HEK293 (cell line): ENCODE measurements at regions not wholly inside any gene's neighbourhood (a gene's known extent, or its start where the extent isn't known, plus 50 kb on each side); places are given as distances from the start of the nearest gene placed in this dataset.

Experiments used
- CTCF ChIA-PET: fragments of 350-600 bp; formaldehyde crosslinking; extraction: SDS; loops from one replicate; lab custom pipeline; 2021; ENCODE audit warnings: antibody characterized with exemption; lab: Yijun Ruan, JAX
- POLR2A ChIA-PET: fragments of 300-600 bp; formaldehyde crosslinking; extraction: SDS; loops from one replicate; lab custom pipeline; 2020; ENCODE audit warnings: antibody characterized with exemption, inconsistent platforms; lab: Yijun Ruan, JAX
- H3K27ac ChIP-seq: fragments of 200-500 bp; sonication (Bioruptor generic); 2 replicates; pipeline ENCODE4 v1.5.1; 2014; ENCODE audit warnings: low read depth, low read length, control low read depth, inconsistent platforms; ENCODE audit errors: extremely low read depth
- H3K36me3 ChIP-seq, 2 experiments: fragments of 200-500 bp in 1 of 2; sonication (Bioruptor generic) in 1 of 2; 1 replicate in 1 of 2; 2 replicates in 1 of 2; pipeline ENCODE4 v1.5.1; 2014 to 2017; ENCODE audit warnings: inconsistent platforms in 2 of 2, low read length in 2 of 2; ENCODE audit not compliant: control insufficient read depth in 2 of 2, insufficient read depth in 1 of 2
- H3K4me1 ChIP-seq: fragments of 200-500 bp; sonication (Bioruptor generic); 2 replicates; pipeline ENCODE4 v1.5.1; 2014; ENCODE audit warnings: mild to moderate bottlenecking, low read length, inconsistent platforms; ENCODE audit not compliant: control insufficient read depth, insufficient read depth
- H3K4me3 ChIP-seq: 2 replicates; pipeline ENCODE4 v1.5.1; 2011; ENCODE audit warnings: low read depth, mild to moderate bottlenecking, control low read depth, low read length, moderate library complexity
- H3K9me3 ChIP-seq: fragments of 200-500 bp; sonication (Bioruptor generic); 2 replicates; pipeline ENCODE4 v1.5.1; 2014; ENCODE audit warnings: low read depth, low read length, inconsistent platforms; ENCODE audit not compliant: control insufficient read depth, insufficient read depth
- FEZF1 ChIP-seq: fragments of 450-650 bp; formaldehyde crosslinking; IDR thresholded peaks from 2 replicates; pipeline ENCODE4 v1.5.1; 2016; ENCODE audit warnings: missing biosample characterization, missing genetic modification characterization
- GLI4 ChIP-seq: fragments of 450-650 bp; formaldehyde crosslinking; IDR thresholded peaks from 2 replicates; pipeline ENCODE4 v1.5.1; 2016; ENCODE audit warnings: missing biosample characterization, missing genetic modification characterization
- MZF1 ChIP-seq: fragments of 450-650 bp; formaldehyde crosslinking; IDR thresholded peaks from 2 replicates; pipeline ENCODE4 v1.5.1; 2017; ENCODE audit warnings: missing biosample characterization, missing genetic modification characterization, borderline replicate concordance
- ZFP69B ChIP-seq: fragments of 450-650 bp; formaldehyde crosslinking; IDR thresholded peaks from 2 replicates; pipeline ENCODE4 v1.5.1; 2016; ENCODE audit warnings: missing biosample characterization, missing genetic modification characterization
- ZNF155 ChIP-seq: fragments of 450-650 bp; formaldehyde crosslinking; IDR thresholded peaks from 2 replicates; pipeline ENCODE4 v1.5.1; 2016; ENCODE audit warnings: missing biosample characterization, missing genetic modification characterization
- ZNF157 ChIP-seq: fragments of 450-650 bp; formaldehyde crosslinking; IDR thresholded peaks from 2 replicates; pipeline ENCODE4 v1.5.1; 2016; ENCODE audit warnings: missing biosample characterization, missing genetic modification characterization
- ZNF214 ChIP-seq: fragments of 450-650 bp; formaldehyde crosslinking; IDR thresholded peaks from 2 replicates; pipeline ENCODE4 v1.5.1; 2017; ENCODE audit warnings: missing biosample characterization, mild to moderate bottlenecking, missing genetic modification characterization, borderline replicate concordance
- ZNF266 ChIP-seq: fragments of 450-650 bp; formaldehyde crosslinking; IDR thresholded peaks from 2 replicates; pipeline ENCODE4 v1.5.1; 2016; ENCODE audit warnings: missing biosample characterization, missing genetic modification characterization, low read depth
- ZNF335 ChIP-seq: fragments of 450-650 bp; formaldehyde crosslinking; conservative IDR thresholded peaks from 2 replicates; pipeline ENCODE4 v1.5.1; 2016; ENCODE audit warnings: missing biosample characterization, missing genetic modification characterization
- ZNF426 ChIP-seq: fragments of 450-650 bp; formaldehyde crosslinking; IDR thresholded peaks from 2 replicates; pipeline ENCODE4 v1.5.1; 2017; ENCODE audit warnings: missing biosample characterization, missing genetic modification characterization, mild to moderate bottlenecking, inconsistent platforms, moderate library complexity
- ZNF596 ChIP-seq: fragments of 450-650 bp; IDR thresholded peaks from 2 replicates; pipeline ENCODE4 v1.5.0; 2018; ENCODE audit warnings: missing biosample characterization, mild to moderate bottlenecking, missing genetic modification characterization, moderate library complexity
- ZNF626 ChIP-seq: fragments of 450-650 bp; sonication (Bioruptor Pico); formaldehyde crosslinking; IDR thresholded peaks from 2 replicates; pipeline ENCODE4 v1.5.1; 2018; ENCODE audit warnings: missing biosample characterization, missing genetic modification characterization, inconsistent platforms
- ZNF707 ChIP-seq: fragments of 450-650 bp; formaldehyde crosslinking; IDR thresholded peaks from 2 replicates; pipeline ENCODE4 v1.5.1; 2016; ENCODE audit warnings: missing biosample characterization, missing genetic modification characterization
- ZNF776 ChIP-seq: fragments of 450-650 bp; formaldehyde crosslinking; IDR thresholded peaks from 2 replicates; pipeline ENCODE4 v1.5.0; 2017; ENCODE audit warnings: missing biosample characterization, missing genetic modification characterization, borderline replicate concordance
- ZNF792 ChIP-seq: fragments of 450-650 bp; formaldehyde crosslinking; IDR thresholded peaks from 2 replicates; pipeline ENCODE4 v1.5.1; 2016; ENCODE audit warnings: missing biosample characterization, missing genetic modification characterization
- TF ChIP-seq, protein P1 (sequence below): fragments of 450-650 bp; formaldehyde crosslinking; IDR thresholded peaks from 2 replicates; pipeline ENCODE4 v1.5.1; 2016; ENCODE audit warnings: missing biosample characterization, missing genetic modification characterization

DNA sequence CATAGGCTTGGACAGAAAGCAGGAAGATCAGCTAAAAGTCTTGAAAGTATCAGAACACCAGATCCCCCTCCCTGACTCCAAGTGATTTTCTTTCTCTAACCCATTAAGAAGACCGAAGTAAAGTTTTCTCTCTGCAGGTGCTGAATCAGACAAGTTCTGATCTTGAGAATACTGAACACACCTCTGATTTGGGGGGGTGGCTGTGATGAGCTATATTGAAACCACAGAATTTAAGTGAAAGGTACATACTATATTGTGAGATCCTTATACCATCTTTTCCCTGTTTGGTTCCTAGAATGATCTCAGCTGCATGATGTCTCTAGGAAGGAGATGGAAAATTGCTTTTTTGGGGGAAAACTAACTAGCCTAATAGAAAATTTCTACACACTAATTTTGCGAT is 196.0 kb downstream of the DIPK2A start:
- CTCF ChIA-PET, result no interaction called here
- TF ChIP-seq ZNF266 (no peak), ZNF426 (tag by site-specific recombination) (no peak), ZNF792 (tag by site-specific recombination) (no peak), FEZF1 (tag by site-specific recombination) (no peak), ZNF155 (tag by site-specific recombination) (no peak), MZF1 (tag by site-specific recombination) (no peak), GLI4 (tag by site-specific recombination) (no peak), ZNF214 (tag by site-specific recombination) (no peak)
- TF ChIP-seq, protein P1, sequence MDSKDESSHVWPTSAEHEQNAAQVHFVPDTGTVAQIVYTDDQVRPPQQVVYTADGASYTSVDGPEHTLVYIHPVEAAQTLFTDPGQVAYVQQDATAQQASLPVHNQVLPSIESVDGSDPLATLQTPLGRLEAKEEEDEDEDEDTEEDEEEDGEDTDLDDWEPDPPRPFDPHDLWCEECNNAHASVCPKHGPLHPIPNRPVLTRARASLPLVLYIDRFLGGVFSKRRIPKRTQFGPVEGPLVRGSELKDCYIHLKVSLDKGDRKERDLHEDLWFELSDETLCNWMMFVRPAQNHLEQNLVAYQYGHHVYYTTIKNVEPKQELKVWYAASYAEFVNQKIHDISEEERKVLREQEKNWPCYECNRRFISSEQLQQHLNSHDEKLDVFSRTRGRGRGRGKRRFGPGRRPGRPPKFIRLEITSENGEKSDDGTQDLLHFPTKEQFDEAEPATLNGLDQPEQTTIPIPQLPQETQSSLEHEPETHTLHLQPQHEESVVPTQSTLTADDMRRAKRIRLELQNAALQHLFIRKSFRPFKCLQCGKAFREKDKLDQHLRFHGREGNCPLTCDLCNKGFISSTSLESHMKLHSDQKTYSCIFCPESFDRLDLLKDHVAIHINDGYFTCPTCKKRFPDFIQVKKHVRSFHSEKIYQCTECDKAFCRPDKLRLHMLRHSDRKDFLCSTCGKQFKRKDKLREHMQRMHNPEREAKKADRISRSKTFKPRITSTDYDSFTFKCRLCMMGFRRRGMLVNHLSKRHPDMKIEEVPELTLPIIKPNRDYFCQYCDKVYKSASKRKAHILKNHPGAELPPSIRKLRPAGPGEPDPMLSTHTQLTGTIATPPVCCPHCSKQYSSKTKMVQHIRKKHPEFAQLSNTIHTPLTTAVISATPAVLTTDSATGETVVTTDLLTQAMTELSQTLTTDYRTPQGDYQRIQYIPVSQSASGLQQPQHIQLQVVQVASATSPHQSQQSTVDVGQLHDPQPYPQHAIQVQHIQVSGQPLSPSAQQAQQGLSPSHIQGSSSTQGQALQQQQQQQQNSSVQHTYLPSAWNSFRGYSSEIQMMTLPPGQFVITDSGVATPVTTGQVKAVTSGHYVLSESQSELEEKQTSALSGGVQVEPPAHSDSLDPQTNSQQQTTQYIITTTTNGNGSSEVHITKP (tag by site-specific recombination), result no peak
- Histone ChIP-seq H3K27ac (no peak overlapping the region), H3K4me1 (no peaks in the 10 kb centered on the region), H3K36me3 (no peaks in the 10 kb centered on the region), H3K9me3 (no peaks in the 10 kb centered on the region), H3K4me3 (no peak overlapping the region)
- POLR2A ChIA-PET, result no interaction called here

DNA sequence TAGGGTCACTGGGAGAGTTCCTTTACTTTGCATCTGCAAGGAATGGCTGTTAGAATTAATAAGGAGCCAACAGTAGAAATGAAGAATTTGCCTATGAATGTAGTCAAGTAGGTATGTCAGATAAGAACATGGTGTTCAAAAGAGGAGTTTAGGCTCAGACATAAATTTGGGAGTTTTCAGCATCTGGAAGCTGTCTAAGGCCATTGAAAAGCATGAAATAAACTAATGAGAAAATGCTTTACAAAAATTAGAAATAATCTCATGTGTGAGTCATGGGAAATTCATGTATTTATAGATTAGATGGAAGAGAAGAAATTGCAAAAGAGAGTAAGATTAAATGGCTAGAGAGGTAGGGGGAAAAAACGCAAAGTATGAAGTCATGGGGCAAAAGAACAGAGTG is 201.9 kb downstream of the DIPK2A start:
- ChIA-PET CTCF (no interaction called here), POLR2A (no interaction called here)
- no peak overlapping the region for H3K4me3 ChIP-seq
- H3K36me3 ChIP-seq, result no peaks in the 10 kb centered on the region
- H3K9me3 ChIP-seq, result no peaks in the 10 kb centered on the region
- no peaks in the 10 kb centered on the region for H3K4me1 ChIP-seq
- TF ChIP-seq ZNF626 (tag by site-specific recombination) (no peak), ZNF707 (tag by site-specific recombination) (no peak), ZFP69B (tag by site-specific recombination) (no peak), ZNF596 (tag by site-specific recombination) (no peak), ZNF335 (tag by site-specific recombination) (no peak), ZNF776 (tag by site-specific recombination) (no peak), ZNF157 (tag by site-specific recombination) (no peak)
- TF ChIP-seq, protein P1 (tag by site-specific recombination), result no peak
- H3K27ac ChIP-seq, result no peak overlapping the region
